ENCODE measurements at regions not wholly inside any gene's neighbourhood (a gene's known extent, or its start where the extent isn't known, plus 50 kb on each side); places are given as distances from the start of the nearest gene placed in this dataset.

GRCh38 chr12:111154147-111154834, 214.6 kb downstream of the PHETA1 start:
- TF ChIP-seq POLR2AphosphoS5 (IDR thresholded peaks at IDR 0.05): no peak
- no peak for TF ChIP-seq POLR2A (IDR thresholded peaks at IDR 0.05)
- no peak for TF ChIP-seq CTCF (IDR thresholded peaks at IDR 0.05)
